MM.1S (cell line): ENCODE measurements at regions not wholly inside any gene's neighbourhood (a gene's known extent, or its start where the extent isn't known, plus 50 kb on each side); places are given as distances from the start of the nearest gene placed in this dataset.
"Not testable (repeated sequence)": the region's sequence is repeated elsewhere in the genome, so short reads cannot be mapped to it uniquely, and the experiment has no call there.

Source experiments
- DNase-seq: peaks from one replicate; pipeline ENCODE4 v3.0.0-alpha.2; 2015
- H2AFZ ChIP-seq: fragments of 300-600 bp; sonication (generic); 2 replicates; pipeline ENCODE4 v1.6.0; 2016; ENCODE audit warnings: antibody characterized with exemption, low read length
- H3F3A ChIP-seq: fragments of 300-600 bp; sonication (generic); 2 replicates; pipeline ENCODE4 v1.6.1; 2016; ENCODE audit warnings: mild to moderate bottlenecking, antibody characterized with exemption, low read length, moderate library complexity, mixed read lengths; ENCODE audit not compliant: insufficient read depth
- H3K27ac ChIP-seq: fragments of 300-600 bp; sonication (generic); 2 replicates; pipeline ENCODE4 v1.5.1; 2016; ENCODE audit warnings: mild to moderate bottlenecking, low read length
- H3K27me3 ChIP-seq: fragments of 300-600 bp; sonication (generic); replicated peaks from 2 replicates; pipeline ENCODE4 v1.6.0; 2016; ENCODE audit warnings: low read length; ENCODE audit not compliant: insufficient read depth
- H3K36me3 ChIP-seq: fragments of 300-600 bp; sonication (generic); replicated peaks from 2 replicates; pipeline ENCODE4 v1.6.1; 2016; ENCODE audit warnings: mild to moderate bottlenecking, low read length, mixed read lengths; ENCODE audit not compliant: insufficient read depth
- H3K4me1 ChIP-seq: fragments of 300-600 bp; sonication (generic); 2 replicates; pipeline ENCODE4 v1.6.1; 2016; ENCODE audit warnings: low read length, mixed read lengths
- H3K4me2 ChIP-seq: fragments of 300-600 bp; sonication (generic); 2 replicates; pipeline ENCODE4 v1.6.0; 2016; ENCODE audit warnings: low read depth, low read length
- H3K4me3 ChIP-seq: fragments of 300-600 bp; sonication (generic); 2 replicates; pipeline ENCODE4 v1.5.1; 2016; ENCODE audit warnings: low read length, mixed read lengths
- H3K79me2 ChIP-seq: fragments of 300-600 bp; sonication (generic); 2 replicates; pipeline ENCODE4 v1.6.1; 2016; ENCODE audit warnings: mixed run types, low read length, mixed read lengths
- H3K9ac ChIP-seq: fragments of 300-600 bp; sonication (generic); 2 replicates; pipeline ENCODE4 v1.6.1; 2016; ENCODE audit warnings: low read length, mixed read lengths
- H3K9me2 ChIP-seq: fragments of 300-600 bp; sonication (generic); replicated peaks from 2 replicates; pipeline ENCODE4 v1.6.1; 2016; ENCODE audit warnings: mild to moderate bottlenecking, low read length, mixed read lengths; ENCODE audit not compliant: insufficient read depth
- H3K9me3 ChIP-seq: fragments of 300-600 bp; sonication (generic); replicated peaks from 2 replicates; pipeline ENCODE4 v1.6.1; 2016; ENCODE audit warnings: mild to moderate bottlenecking, low read length, mixed read lengths; ENCODE audit not compliant: insufficient read depth
- H4K20me1 ChIP-seq: fragments of 300-600 bp; sonication (generic); 2 replicates; pipeline ENCODE4 v1.6.1; 2016; ENCODE audit warnings: mild to moderate bottlenecking, low read length, moderate library complexity, mixed read lengths; ENCODE audit not compliant: insufficient read depth
- CTCF ChIP-seq: fragments of 300-600 bp; sonication (generic); IDR thresholded peaks from 2 replicates; pipeline ENCODE4 v1.5.1; 2016; ENCODE audit warnings: antibody characterized with exemption, low read length, mixed read lengths
- EZH2 ChIP-seq: fragments of 300-600 bp; sonication (generic); optimal IDR thresholded peaks from 2 replicates; pipeline ENCODE3; 2017; ENCODE audit warnings: low read depth, mild to moderate bottlenecking, antibody characterized with exemption, low read length, mixed read lengths
- EZH2phosphoT487 ChIP-seq: fragments of 300-600 bp; sonication (generic); IDR thresholded peaks from 2 replicates; pipeline ENCODE4 v1.6.1; 2018; ENCODE audit warnings: antibody characterized with exemption, low read length

GRCh38 chr2:187610450-187610849 is 56.2 kb upstream of the TFPI start:
- not testable (repeated sequence) for H3K4me3 ChIP-seq, H3F3A ChIP-seq, H2AFZ ChIP-seq, H3K79me2 ChIP-seq, H3K27me3 ChIP-seq, H3K9me2 ChIP-seq, H4K20me1 ChIP-seq, H3K36me3 ChIP-seq, H3K27ac ChIP-seq, H3K4me2 ChIP-seq, H3K4me1 ChIP-seq, H3K9ac ChIP-seq, H3K9me3 ChIP-seq, DNase-seq

- TF ChIP-seq EZH2 (no peak), CTCF (no peak), EZH2phosphoT487 (no peak)
- H2AFZ ChIP-seq = no peak overlapping the region
- H3K9ac ChIP-seq = no peak overlapping the region
- no peaks in the 10 kb centered on the region for H3K36me3 ChIP-seq
- peaks cover 2% of the 10 kb centered on the region; the same call in 1 of the 2 replicates for H3K4me1 ChIP-seq
- no peak overlapping the region for H3K4me2 ChIP-seq
- no peak overlapping the region for H3K4me3 ChIP-seq
- H3K9me2 ChIP-seq = no peaks in the 10 kb centered on the region
- no peak overlapping the region for H3K27ac ChIP-seq
- H3K79me2 ChIP-seq = no peaks in the 10 kb centered on the region
- no peaks in the 10 kb centered on the region for H3K27me3 ChIP-seq
- no peaks in the 10 kb centered on the region for H3F3A ChIP-seq
- H3K9me3 ChIP-seq = no peaks in the 10 kb centered on the region
- no peaks in the 10 kb centered on the region for H4K20me1 ChIP-seq
- no peak for DNase-seq
These were observed 58.6 kb upstream of the TFPI start for GRCh38 chr2:187612857-187613256.

- Histone ChIP-seq H3K9me2 (no peaks in the 10 kb centered on the region), H3K27ac (no peak overlapping the region), H3F3A (no peaks in the 10 kb centered on the region), H3K27me3 (no peaks in the 10 kb centered on the region), H3K9ac (no peak overlapping the region), H2AFZ (no peak overlapping the region), H3K4me2 (no peak overlapping the region), H3K79me2 (no peaks in the 10 kb centered on the region), H3K4me1 (peaks cover 5% of the 10 kb centered on the region; the same call in 1 of the 2 replicates), H3K4me3 (no peak overlapping the region), H3K9me3 (no peaks in the 10 kb centered on the region), H3K36me3 (no peaks in the 10 kb centered on the region), H4K20me1 (no peaks in the 10 kb centered on the region)
- DNase-seq = no peak
- TF ChIP-seq EZH2phosphoT487 (no peak), CTCF (no peak), EZH2 (no peak)
These were observed 60.5 kb upstream of the TFPI start for GRCh38 chr2:187614756-187615155.

- Histone ChIP-seq H3K79me2 (no peaks in the 10 kb centered on the region), H3K4me2 (no peak overlapping the region), H3K9me2 (no peaks in the 10 kb centered on the region), H3K27me3 (no peaks in the 10 kb centered on the region), H2AFZ (no peak overlapping the region), H4K20me1 (no peaks in the 10 kb centered on the region), H3K36me3 (no peaks in the 10 kb centered on the region), H3F3A (no peaks in the 10 kb centered on the region), H3K9ac (no peak overlapping the region), H3K27ac (no peak overlapping the region), H3K4me1 (peaks cover 5% of the 10 kb centered on the region; the same call in 1 of the 2 replicates), H3K4me3 (no peak overlapping the region), H3K9me3 (no peaks in the 10 kb centered on the region)
- DNase-seq = no peak
- TF ChIP-seq EZH2phosphoT487 = no peak
- TF ChIP-seq EZH2 = no peak
- TF ChIP-seq CTCF = no peak
These were observed 61.1 kb upstream of the TFPI start for GRCh38 chr2:187615364-187615763.
